GM23338 (cell line): ENCODE measurements at regions not wholly inside any gene's neighbourhood (a gene's known extent, or its start where the extent isn't known, plus 50 kb on each side); places are given as distances from the start of the nearest gene placed in this dataset.

ENCODE experiments used
- ATAC-seq: fragments of 200-7000 bp; cut with Tn5 transposase; 3 replicates; pipeline ENCODE4 v1.9.1; 2020
- DNase-seq: peaks from one replicate; pipeline ENCODE4 v3.0.0-alpha.2; 2015; ENCODE audit warnings: low spot score
- H2AFZ ChIP-seq: fragments of 200-600 bp; sonication (generic); 2 replicates; pipeline ENCODE4 v1.8.0; 2016; ENCODE audit warnings: antibody characterized with exemption, mild to moderate bottlenecking, moderate library complexity
- H3F3A ChIP-seq: fragments of 200-600 bp; sonication (generic); replicated peaks from 2 replicates; pipeline ENCODE4 v1.8.0; 2017; ENCODE audit warnings: antibody characterized with exemption, mixed run types, low read depth
- H3K27ac ChIP-seq: fragments of 200-600 bp; sonication (generic); 2 replicates; pipeline ENCODE4 v1.6.1; 2016; ENCODE audit warnings: low read depth
- H3K27me3 ChIP-seq: fragments of 200-600 bp; sonication (generic); 2 replicates; pipeline ENCODE4 v1.8.0; 2016; ENCODE audit warnings: mild to moderate bottlenecking, mixed run types, moderate library complexity; ENCODE audit not compliant: insufficient read depth
- H3K36me3 ChIP-seq: fragments of 200-600 bp; sonication (generic); 2 replicates; pipeline ENCODE4 v1.8.0; 2016; ENCODE audit warnings: mild to moderate bottlenecking; ENCODE audit not compliant: insufficient read depth
- H3K4me1 ChIP-seq: fragments of 200-600 bp; sonication (generic); 2 replicates; pipeline ENCODE4 v1.8.0; 2016; ENCODE audit warnings: mild to moderate bottlenecking, moderate library complexity; ENCODE audit not compliant: insufficient read depth
- H3K4me2 ChIP-seq: fragments of 200-600 bp; sonication (generic); 2 replicates; pipeline ENCODE4 v1.7.1; 2017; ENCODE audit warnings: mixed run types
- H3K4me3 ChIP-seq: fragments of 200-600 bp; sonication (generic); 2 replicates; pipeline ENCODE4 v1.6.1; 2016; ENCODE audit warnings: mixed run types
- H3K79me2 ChIP-seq: fragments of 200-600 bp; sonication (generic); replicated peaks from 2 replicates; pipeline ENCODE4 v1.8.0; 2017; ENCODE audit warnings: mild to moderate bottlenecking; ENCODE audit not compliant: insufficient read depth
- H3K9me2 ChIP-seq: fragments of 200-600 bp; sonication (generic); 2 replicates; pipeline ENCODE4 v1.8.0; 2017; ENCODE audit not compliant: insufficient read depth
- H4K20me1 ChIP-seq: fragments of 200-600 bp; sonication (generic); replicated peaks from 2 replicates; pipeline ENCODE4 v1.8.0; 2017; ENCODE audit warnings: mild to moderate bottlenecking; ENCODE audit not compliant: insufficient read depth
- H3K27ac Mint-ChIP-seq: 2 replicates; pipeline ENCODE4 v1.8.0; 2020; ENCODE audit warnings: inconsistent platforms, mild to moderate bottlenecking, moderate library complexity, mixed read lengths
- H3K27me3 Mint-ChIP-seq: 3 replicates; pipeline ENCODE4 v1.8.0; 2022; ENCODE audit warnings: low read depth, mild to moderate bottlenecking, moderate library complexity, mixed read lengths, inconsistent platforms; ENCODE audit not compliant: insufficient read depth, poor library complexity
- H3K36me3 Mint-ChIP-seq: 3 replicates; pipeline ENCODE4 v1.8.0; 2021; ENCODE audit warnings: low read depth, mild to moderate bottlenecking, inconsistent platforms, moderate library complexity, mixed read lengths
- H3K4me1 Mint-ChIP-seq: 3 replicates; pipeline ENCODE4 v1.8.0; 2020; ENCODE audit warnings: mild to moderate bottlenecking, inconsistent platforms, mixed read lengths
- H3K4me3 Mint-ChIP-seq: 3 replicates; pipeline ENCODE4 v1.8.0; 2021; ENCODE audit warnings: moderate library complexity, mild to moderate bottlenecking, inconsistent platforms, mixed read lengths
- H3K9me3 Mint-ChIP-seq: 3 replicates; pipeline ENCODE4 v1.8.0; 2020; ENCODE audit warnings: moderate library complexity, mild to moderate bottlenecking, inconsistent platforms, mixed read lengths
- CREB1 ChIP-seq: fragments of 250-450 bp; sonication (Bioruptor Pico); IDR thresholded peaks from 2 replicates; pipeline ENCODE4 v1.5.0; 2020; ENCODE audit warnings: low read depth, mild to moderate bottlenecking, moderate library complexity
- CTCF ChIP-seq, 2 experiments: fragments of 200-600 bp in 1 of 2; sonication (generic) in 1 of 2; conservative IDR thresholded peaks; 2 replicates each; pipeline versions ENCODE4 v1.5.1 to v1.6.1; 2016 to 2017; ENCODE audit warnings: antibody characterized with exemption in 2 of 2, low read depth in 2 of 2, mild to moderate bottlenecking in 2 of 2, moderate library complexity in 1 of 2
- ETS1 ChIP-seq: IDR thresholded peaks from 2 replicates; pipeline ENCODE4 v1.6.1; 2016; ENCODE audit warnings: antibody characterized with exemption
- EZH2 ChIP-seq: fragments of 200-600 bp; sonication (generic); IDR thresholded peaks from one replicate; pipeline ENCODE4 v1.8.0; 2017; ENCODE audit warnings: antibody characterized with exemption, mild to moderate bottlenecking, low read depth; ENCODE audit not compliant: unreplicated experiment
- EZH2phosphoT487 ChIP-seq: fragments of 200-600 bp; sonication (generic); IDR thresholded peaks from one replicate; pipeline ENCODE4 v1.8.1; 2018; ENCODE audit warnings: antibody characterized with exemption; ENCODE audit not compliant: unreplicated experiment
- JUNB ChIP-seq: IDR thresholded peaks from one replicate; pipeline ENCODE4 v1.6.1; 2016; ENCODE audit warnings: antibody characterized with exemption; ENCODE audit not compliant: unreplicated experiment
- NANOG ChIP-seq: IDR thresholded peaks from 2 replicates; pipeline ENCODE4 v1.6.1; 2016; ENCODE audit warnings: antibody characterized with exemption, borderline replicate concordance
- POLR2AphosphoS5 ChIP-seq: IDR thresholded peaks from 2 replicates; pipeline ENCODE4 v1.6.1; 2016; ENCODE audit warnings: antibody characterized with exemption, low read depth
- STAT1 ChIP-seq: IDR thresholded peaks from one replicate; pipeline ENCODE4 v1.6.1; 2016; ENCODE audit warnings: antibody characterized with exemption; ENCODE audit not compliant: unreplicated experiment
- ZNF114 ChIP-seq: fragments of 250-450 bp; sonication (Bioruptor Pico); IDR thresholded peaks from 2 replicates; pipeline ENCODE4 v1.5.0; 2020; ENCODE audit warnings: mild to moderate bottlenecking, moderate library complexity
- ZNF331 ChIP-seq: fragments of 250-450 bp; sonication (Bioruptor Pico); IDR thresholded peaks from 2 replicates; pipeline ENCODE4 v1.5.0; 2020; ENCODE audit warnings: low read depth, mild to moderate bottlenecking, moderate library complexity
- TF ChIP-seq, protein P1 (sequence below): IDR thresholded peaks from one replicate; pipeline ENCODE4 v1.6.1; 2018; ENCODE audit warnings: antibody characterized with exemption; ENCODE audit not compliant: unreplicated experiment
- TF ChIP-seq, protein P2 (sequence below): fragments of 250-450 bp; sonication (Bioruptor Pico); IDR thresholded peaks from 2 replicates; pipeline ENCODE4 v1.5.0; 2020; ENCODE audit warnings: mild to moderate bottlenecking, moderate library complexity

- 0 out of 2 replicates have a peak, but pooled peaks cover 6% of the 10 kb centered on the region for H3K9me2 ChIP-seq
- no peak overlapping the region for H3K4me3 ChIP-seq
- H3K27ac Mint-ChIP-seq: no peak overlapping the region
- no peaks in the 10 kb centered on the region for H3K36me3 Mint-ChIP-seq
- H3K27me3 ChIP-seq: no peaks in the 10 kb centered on the region
- peak overlapping the region; percentile 60; the same call in 1 of the 2 replicates for H3K4me2 ChIP-seq
- H3K27me3 Mint-ChIP-seq: peaks cover 2% of the 10 kb centered on the region
- no peak overlapping the region for H3K27ac ChIP-seq
- no peak overlapping the region for H2AFZ ChIP-seq
- H3K9me3 Mint-ChIP-seq: no peaks in the 10 kb centered on the region
- peaks cover 23% of the 10 kb centered on the region for H3K4me1 ChIP-seq
- H3K4me1 Mint-ChIP-seq: peaks cover 14% of the 10 kb centered on the region
- no peaks in the 10 kb centered on the region for H3K36me3 ChIP-seq
- no peak overlapping the region for H3K4me3 Mint-ChIP-seq
- no peaks in the 10 kb centered on the region for H3K79me2 ChIP-seq
- TF ChIP-seq CREB1 (no peak), CTCF (conservative IDR thresholded peaks at IDR 0.05; ENCODE audit: low read depth in 2 of 2) (no peak), POLR2AphosphoS5 (no peak), NANOG (no peak), STAT1 (no peak), ZNF331 (CRISPR knock-in tag) (no peak), JUNB (no peak), EZH2phosphoT487 (no peak), EZH2 (no peak), ZNF114 (no peak), ETS1 (no peak)
- TF ChIP-seq, protein P1, sequence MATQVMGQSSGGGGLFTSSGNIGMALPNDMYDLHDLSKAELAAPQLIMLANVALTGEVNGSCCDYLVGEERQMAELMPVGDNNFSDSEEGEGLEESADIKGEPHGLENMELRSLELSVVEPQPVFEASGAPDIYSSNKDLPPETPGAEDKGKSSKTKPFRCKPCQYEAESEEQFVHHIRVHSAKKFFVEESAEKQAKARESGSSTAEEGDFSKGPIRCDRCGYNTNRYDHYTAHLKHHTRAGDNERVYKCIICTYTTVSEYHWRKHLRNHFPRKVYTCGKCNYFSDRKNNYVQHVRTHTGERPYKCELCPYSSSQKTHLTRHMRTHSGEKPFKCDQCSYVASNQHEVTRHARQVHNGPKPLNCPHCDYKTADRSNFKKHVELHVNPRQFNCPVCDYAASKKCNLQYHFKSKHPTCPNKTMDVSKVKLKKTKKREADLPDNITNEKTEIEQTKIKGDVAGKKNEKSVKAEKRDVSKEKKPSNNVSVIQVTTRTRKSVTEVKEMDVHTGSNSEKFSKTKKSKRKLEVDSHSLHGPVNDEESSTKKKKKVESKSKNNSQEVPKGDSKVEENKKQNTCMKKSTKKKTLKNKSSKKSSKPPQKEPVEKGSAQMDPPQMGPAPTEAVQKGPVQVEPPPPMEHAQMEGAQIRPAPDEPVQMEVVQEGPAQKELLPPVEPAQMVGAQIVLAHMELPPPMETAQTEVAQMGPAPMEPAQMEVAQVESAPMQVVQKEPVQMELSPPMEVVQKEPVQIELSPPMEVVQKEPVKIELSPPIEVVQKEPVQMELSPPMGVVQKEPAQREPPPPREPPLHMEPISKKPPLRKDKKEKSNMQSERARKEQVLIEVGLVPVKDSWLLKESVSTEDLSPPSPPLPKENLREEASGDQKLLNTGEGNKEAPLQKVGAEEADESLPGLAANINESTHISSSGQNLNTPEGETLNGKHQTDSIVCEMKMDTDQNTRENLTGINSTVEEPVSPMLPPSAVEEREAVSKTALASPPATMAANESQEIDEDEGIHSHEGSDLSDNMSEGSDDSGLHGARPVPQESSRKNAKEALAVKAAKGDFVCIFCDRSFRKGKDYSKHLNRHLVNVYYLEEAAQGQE: no peak
- TF ChIP-seq, protein P2, sequence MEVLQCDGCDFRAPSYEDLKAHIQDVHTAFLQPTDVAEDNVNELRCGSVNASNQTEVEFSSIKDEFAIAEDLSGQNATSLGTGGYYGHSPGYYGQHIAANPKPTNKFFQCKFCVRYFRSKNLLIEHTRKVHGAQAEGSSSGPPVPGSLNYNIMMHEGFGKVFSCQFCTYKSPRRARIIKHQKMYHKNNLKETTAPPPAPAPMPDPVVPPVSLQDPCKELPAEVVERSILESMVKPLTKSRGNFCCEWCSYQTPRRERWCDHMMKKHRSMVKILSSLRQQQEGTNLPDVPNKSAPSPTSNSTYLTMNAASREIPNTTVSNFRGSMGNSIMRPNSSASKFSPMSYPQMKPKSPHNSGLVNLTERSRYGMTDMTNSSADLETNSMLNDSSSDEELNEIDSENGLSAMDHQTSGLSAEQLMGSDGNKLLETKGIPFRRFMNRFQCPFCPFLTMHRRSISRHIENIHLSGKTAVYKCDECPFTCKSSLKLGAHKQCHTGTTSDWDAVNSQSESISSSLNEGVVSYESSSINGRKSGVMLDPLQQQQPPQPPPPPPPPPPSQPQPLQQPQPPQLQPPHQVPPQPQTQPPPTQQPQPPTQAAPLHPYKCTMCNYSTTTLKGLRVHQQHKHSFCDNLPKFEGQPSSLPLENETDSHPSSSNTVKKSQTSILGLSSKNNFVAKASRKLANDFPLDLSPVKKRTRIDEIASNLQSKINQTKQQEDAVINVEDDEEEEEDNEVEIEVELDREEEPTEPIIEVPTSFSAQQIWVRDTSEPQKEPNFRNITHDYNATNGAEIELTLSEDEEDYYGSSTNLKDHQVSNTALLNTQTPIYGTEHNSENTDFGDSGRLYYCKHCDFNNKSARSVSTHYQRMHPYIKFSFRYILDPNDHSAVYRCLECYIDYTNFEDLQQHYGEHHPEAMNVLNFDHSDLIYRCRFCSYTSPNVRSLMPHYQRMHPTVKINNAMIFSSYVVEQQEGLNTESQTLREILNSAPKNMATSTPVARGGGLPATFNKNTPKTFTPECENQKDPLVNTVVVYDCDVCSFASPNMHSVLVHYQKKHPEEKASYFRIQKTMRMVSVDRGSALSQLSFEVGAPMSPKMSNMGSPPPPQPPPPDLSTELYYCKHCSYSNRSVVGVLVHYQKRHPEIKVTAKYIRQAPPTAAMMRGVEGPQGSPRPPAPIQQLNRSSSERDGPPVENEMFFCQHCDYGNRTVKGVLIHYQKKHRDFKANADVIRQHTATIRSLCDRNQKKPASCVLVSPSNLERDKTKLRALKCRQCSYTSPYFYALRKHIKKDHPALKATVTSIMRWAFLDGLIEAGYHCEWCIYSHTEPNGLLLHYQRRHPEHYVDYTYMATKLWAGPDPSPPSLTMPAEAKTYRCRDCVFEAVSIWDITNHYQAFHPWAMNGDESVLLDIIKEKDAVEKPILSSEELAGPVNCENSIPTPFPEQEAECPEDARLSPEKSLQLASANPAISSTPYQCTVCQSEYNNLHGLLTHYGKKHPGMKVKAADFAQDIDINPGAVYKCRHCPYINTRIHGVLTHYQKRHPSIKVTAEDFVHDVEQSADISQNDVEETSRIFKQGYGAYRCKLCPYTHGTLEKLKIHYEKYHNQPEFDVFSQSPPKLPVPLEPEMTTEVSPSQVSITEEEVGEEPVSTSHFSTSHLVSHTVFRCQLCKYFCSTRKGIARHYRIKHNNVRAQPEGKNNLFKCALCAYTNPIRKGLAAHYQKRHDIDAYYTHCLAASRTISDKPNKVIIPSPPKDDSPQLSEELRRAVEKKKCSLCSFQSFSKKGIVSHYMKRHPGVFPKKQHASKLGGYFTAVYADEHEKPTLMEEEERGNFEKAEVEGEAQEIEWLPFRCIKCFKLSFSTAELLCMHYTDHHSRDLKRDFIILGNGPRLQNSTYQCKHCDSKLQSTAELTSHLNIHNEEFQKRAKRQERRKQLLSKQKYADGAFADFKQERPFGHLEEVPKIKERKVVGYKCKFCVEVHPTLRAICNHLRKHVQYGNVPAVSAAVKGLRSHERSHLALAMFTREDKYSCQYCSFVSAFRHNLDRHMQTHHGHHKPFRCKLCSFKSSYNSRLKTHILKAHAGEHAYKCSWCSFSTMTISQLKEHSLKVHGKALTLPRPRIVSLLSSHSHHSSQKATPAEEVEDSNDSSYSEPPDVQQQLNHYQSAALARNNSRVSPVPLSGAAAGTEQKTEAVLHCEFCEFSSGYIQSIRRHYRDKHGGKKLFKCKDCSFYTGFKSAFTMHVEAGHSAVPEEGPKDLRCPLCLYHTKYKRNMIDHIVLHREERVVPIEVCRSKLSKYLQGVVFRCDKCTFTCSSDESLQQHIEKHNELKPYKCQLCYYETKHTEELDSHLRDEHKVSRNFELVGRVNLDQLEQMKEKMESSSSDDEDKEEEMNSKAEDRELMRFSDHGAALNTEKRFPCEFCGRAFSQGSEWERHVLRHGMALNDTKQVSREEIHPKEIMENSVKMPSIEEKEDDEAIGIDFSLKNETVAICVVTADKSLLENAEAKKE (CRISPR knock-in tag): no peak
- ATAC-seq (no peak), DNase-seq (no peak)
- no peaks in the 10 kb centered on the region for H3F3A ChIP-seq
- H4K20me1 ChIP-seq: no peaks in the 10 kb centered on the region
Observed at GRCh38 chr14:98109326-98109725, 1162.7 kb downstream of the BCL11B start.
